HG03457 (cell line): ENCODE measurements at regions not wholly inside any gene's neighbourhood (a gene's known extent, or its start where the extent isn't known, plus 50 kb on each side); places are given as distances from the start of the nearest gene placed in this dataset.
"Not testable (repeated sequence)": the region's sequence is repeated elsewhere in the genome, so short reads cannot be mapped to it uniquely, and the experiment has no call there.

Experiments used
- ATAC-seq: cut with Tn5 transposase; IDR thresholded peaks from one replicate; pipeline ENCODE4 v1.9.1; 2021; ENCODE audit warnings: moderate number of reproducible peaks; ENCODE audit not compliant: unreplicated experiment

- no peak for ATAC-seq
Measured at GRCh38 chr1:105270966-105271365, 1521.3 kb downstream of the AMY1C start.

- not testable (repeated sequence) for ATAC-seq
Measured at GRCh38 chr1:105272376-105272775, 1522.7 kb downstream of the AMY1C start.

- ATAC-seq: no peak
Measured at GRCh38 chr1:105294838-105295237, 1545.1 kb downstream of the AMY1C start.

- ATAC-seq: no peak
Measured at GRCh38 chr1:105310063-105310462, 1560.4 kb downstream of the AMY1C start.

GRCh38 chr1:105317976-105318375, 1568.3 kb downstream of the AMY1C start:
- no peak for ATAC-seq

GRCh38 chr1:105326886-105327285, 1577.2 kb downstream of the AMY1C start:
- ATAC-seq: no peak

GRCh38 chr1:105337420-105337819, 1587.7 kb downstream of the AMY1C start:
- ATAC-seq: no peak

- ATAC-seq: no peak
Measured at GRCh38 chr1:105343317-105343716, 1593.6 kb downstream of the AMY1C start.

- no peak for ATAC-seq
Measured at GRCh38 chr1:105359457-105359856, 1609.8 kb downstream of the AMY1C start.

- ATAC-seq: no peak
Measured at GRCh38 chr1:105362438-105362837, 1612.7 kb downstream of the AMY1C start.

- ATAC-seq: no peak
Measured at GRCh38 chr1:105368446-105368845, 1618.7 kb downstream of the AMY1C start.

- no peak for ATAC-seq
Measured at GRCh38 chr1:105373681-105374080, 1624.0 kb downstream of the AMY1C start.

- no peak for ATAC-seq
Measured at GRCh38 chr1:105386489-105386888, 1636.8 kb downstream of the AMY1C start.

- no peak for ATAC-seq
Measured at GRCh38 chr1:105396001-105396400, 1646.3 kb downstream of the AMY1C start.

GRCh38 chr1:105398909-105399308, 1649.2 kb downstream of the AMY1C start:
- no peak for ATAC-seq

- ATAC-seq: no peak
Measured at GRCh38 chr1:105399716-105400115, 1650.0 kb downstream of the AMY1C start.

- ATAC-seq: no peak
Measured at GRCh38 chr1:105416261-105416660, 1640.2 kb upstream of the PRMT6 start.

- no peak for ATAC-seq
Measured at GRCh38 chr1:105419030-105419429, 1637.4 kb upstream of the PRMT6 start.

- ATAC-seq: no peak
Measured at GRCh38 chr1:105427543-105427942, 1628.9 kb upstream of the PRMT6 start.

- no peak for ATAC-seq
Measured at GRCh38 chr1:105436589-105437259, 1619.8 kb upstream of the PRMT6 start.

GRCh38 chr1:105437847-105438246, 1618.6 kb upstream of the PRMT6 start:
- ATAC-seq: no peak

GRCh38 chr1:105442901-105443300, 1613.6 kb upstream of the PRMT6 start:
- ATAC-seq: no peak

- ATAC-seq: no peak
Measured at GRCh38 chr1:105459759-105460158, 1596.7 kb upstream of the PRMT6 start.
